ENCODE measurements at regions not wholly inside any gene's neighbourhood (a gene's known extent, or its start where the extent isn't known, plus 50 kb on each side); places are given as distances from the start of the nearest gene placed in this dataset.

GRCh38 chr4:83920375-83920774 lies 384.5 kb downstream of the GPAT3 start:
- no peak for TF ChIP-seq CTCF (IDR thresholded peaks at IDR 0.05; ENCODE audit: low read depth, low read length)
- no peak for TF ChIP-seq POLR2A (IDR thresholded peaks at IDR 0.05; ENCODE audit: extremely low read depth, insufficient read length)
